ENCODE measurements at regions not wholly inside any gene's neighbourhood (a gene's known extent, or its start where the extent isn't known, plus 50 kb on each side); places are given as distances from the start of the nearest gene placed in this dataset.

- TF ChIP-seq EZH2 (IDR thresholded peaks at IDR 0.05) (no peak), POLR2AphosphoS5 (IDR thresholded peaks at IDR 0.05; ENCODE audit: borderline replicate concordance, low read depth, low read length) (no peak)
Observed at GRCh38 chr21:38945545-38946245, 140.0 kb downstream of the ETS2 start.
